ENCODE measurements at regions not wholly inside any gene's neighbourhood (a gene's known extent, or its start where the extent isn't known, plus 50 kb on each side); places are given as distances from the start of the nearest gene placed in this dataset.

GRCh38 chr3:102237838-102238237 is 197.0 kb upstream of the ZPLD1 start:
- no peak for TF ChIP-seq EZH2phosphoT487 (IDR thresholded peaks at IDR 0.05; ENCODE audit: borderline replicate concordance)
- no peak for TF ChIP-seq CTCF (IDR thresholded peaks at IDR 0.05 in 2 of 3, conservative IDR thresholded peaks at IDR 0.05 in 1 of 3; ENCODE audit: borderline replicate concordance in 1 of 3, insufficient read depth in 1 of 3, low read depth in 2 of 3, low read length in 2 of 3)
- no peak for TF ChIP-seq POLR2A (IDR thresholded peaks at IDR 0.05; ENCODE audit: borderline replicate concordance, extremely low read depth, insufficient read depth, insufficient read length)
- TF ChIP-seq EZH2 (IDR thresholded peaks at IDR 0.05): no peak
- no peak for TF ChIP-seq ELF1 (IDR thresholded peaks at IDR 0.05; ENCODE audit: borderline replicate concordance, low read depth)
- no peak for TF ChIP-seq JUND (IDR thresholded peaks at IDR 0.05)

Measured in HCT116 (cell line).